GM18499 (cell line): ENCODE measurements at regions not wholly inside any gene's neighbourhood (a gene's known extent, or its start where the extent isn't known, plus 50 kb on each side); places are given as distances from the start of the nearest gene placed in this dataset.
"Not testable (repeated sequence)": the region's sequence is repeated elsewhere in the genome, so short reads cannot be mapped to it uniquely, and the experiment has no call there.

Experiments used
- ATAC-seq: cut with Tn5 transposase; IDR thresholded peaks from one replicate; pipeline ENCODE4 v1.9.1; 2021; ENCODE audit warnings: moderate number of reproducible peaks; ENCODE audit not compliant: insufficient read depth, unreplicated experiment

DNA sequence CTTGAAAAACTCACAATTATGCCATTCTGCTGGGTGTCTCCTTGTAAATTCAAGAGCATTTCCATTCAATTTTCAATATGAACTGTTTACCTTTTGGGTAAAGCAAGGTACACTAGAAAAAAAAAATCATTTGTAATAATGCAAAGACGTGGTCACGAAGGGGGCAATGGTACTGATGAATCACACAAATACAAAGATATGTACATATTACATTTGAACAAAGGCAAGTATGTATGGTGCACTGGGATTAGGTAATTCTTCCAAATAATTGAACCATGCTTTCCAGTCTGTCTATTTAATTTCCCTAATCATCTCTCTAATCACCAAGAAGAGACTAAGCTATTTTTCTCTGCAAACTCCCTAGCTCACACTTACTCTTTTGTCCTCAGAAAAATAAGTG lies 63.4 kb upstream of the RNF38 start:
- no peak for ATAC-seq

DNA sequence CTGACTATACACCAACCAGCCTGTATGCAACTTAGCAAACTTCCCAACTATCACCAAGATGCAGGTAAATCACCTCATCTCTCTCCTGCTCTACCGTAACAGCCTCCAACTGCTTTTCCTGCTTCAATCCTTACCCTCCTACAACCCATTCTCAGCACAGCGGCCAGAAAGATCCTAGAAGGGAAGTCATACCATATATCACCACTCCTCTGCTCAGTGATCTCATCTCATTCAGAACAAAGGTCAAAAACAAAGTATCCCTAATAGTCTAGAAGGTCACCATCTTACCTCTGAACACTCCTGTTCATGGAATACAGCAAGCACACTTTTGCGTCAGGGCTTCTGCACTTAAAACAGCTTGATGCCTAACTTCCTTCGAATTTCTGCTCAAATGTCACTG lies 62.2 kb upstream of the RNF38 start:
- no peak for ATAC-seq

DNA sequence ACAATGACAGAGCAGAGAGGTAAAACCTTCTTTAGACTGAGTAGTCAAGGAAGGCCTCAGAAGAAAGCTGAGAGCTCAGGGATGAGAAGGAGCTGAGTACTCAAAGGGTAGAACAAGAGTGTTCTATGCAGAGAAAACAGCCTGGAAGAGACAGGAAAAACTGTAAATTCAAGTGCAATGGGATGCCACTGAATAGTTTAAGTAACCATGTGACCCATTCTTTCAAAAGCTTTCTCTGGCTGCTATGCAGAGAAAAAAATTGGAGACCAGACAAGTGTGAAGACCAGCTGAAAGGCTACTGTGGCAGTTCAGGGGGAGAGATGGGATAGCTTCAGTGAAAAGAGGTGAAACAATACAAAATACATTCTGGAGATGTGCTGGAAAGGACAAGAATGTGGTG lies 61.3 kb upstream of the RNF38 start:
- no peak for ATAC-seq

DNA sequence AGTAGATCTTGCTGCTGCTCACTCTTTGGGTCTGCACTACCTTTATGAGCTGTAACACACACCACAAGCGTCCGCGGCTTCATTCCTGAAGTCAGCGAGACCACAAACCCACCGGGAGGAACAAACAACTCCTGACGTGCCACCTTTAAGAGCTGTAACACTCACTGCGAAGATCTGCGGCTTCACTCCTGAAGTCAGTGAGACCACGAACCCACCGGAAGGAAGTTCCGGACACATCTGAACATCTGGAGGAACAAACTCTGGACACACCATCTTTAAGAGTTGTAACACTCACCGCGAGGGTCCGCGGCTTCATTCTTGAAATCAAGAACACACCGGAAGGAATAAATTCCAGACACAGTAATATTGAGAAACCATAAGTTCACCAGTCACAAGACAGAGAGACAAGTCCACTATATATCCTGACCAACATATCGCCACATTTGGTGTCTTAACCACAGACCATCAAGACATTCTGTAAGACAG lies 58.4 kb upstream of the RNF38 start:
- ATAC-seq, result not testable (repeated sequence)

DNA sequence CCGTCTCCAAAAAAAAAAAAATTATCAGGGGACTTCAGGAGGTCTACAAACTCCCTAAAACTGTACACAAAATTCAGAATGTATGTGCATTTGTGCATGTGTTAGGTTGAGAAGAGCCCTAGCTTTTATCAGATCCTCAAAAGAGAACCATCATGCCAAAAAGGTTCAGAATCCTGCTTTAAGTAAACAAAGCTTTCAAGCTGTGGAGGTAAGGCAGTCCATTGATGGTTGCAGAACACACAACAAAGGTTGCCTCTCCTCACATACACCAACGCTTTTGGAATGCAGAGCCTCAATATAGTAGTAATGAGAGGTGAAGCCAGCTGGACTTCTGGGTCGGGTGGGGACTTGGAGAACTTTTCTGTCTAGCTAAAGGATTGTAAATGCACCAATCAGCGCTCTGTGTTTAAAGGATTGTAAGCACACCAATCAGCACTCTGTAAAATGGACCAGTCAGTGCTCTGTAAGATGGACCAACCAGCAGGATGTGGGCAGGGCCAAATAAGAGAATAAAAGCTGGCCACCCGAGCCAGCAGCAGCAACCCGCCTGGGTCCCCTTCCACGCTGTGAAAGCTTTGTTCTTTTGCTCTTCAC lies 57.9 kb upstream of the RNF38 start:
- no peak for ATAC-seq

DNA sequence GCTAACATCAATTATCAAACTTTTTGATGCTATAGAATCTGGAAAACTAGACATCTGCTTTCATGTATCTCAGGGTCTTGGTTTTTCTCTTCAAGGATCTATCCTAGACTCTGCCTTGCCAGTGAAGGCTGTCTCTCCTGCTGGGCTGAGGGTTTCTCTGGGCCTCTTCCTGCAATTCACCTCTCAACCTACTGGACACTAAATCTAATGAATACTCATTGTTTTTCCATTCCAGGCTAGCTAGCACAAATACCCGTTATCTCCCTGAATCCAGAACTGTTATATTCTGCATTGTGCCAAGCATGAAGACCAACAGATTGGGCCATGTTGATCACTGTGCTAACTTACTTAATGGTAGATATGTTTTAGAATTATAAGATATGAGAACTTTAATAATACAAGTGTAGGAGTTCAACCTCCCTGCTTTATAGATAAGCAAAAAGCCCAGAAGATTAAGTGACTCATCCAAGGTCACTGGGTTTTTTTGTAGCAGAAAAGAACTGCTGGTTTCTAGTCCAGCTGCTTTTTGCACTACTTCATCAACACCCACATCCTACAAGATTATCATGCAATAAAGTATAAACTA lies 56.5 kb upstream of the RNF38 start:
- no peak for ATAC-seq

DNA sequence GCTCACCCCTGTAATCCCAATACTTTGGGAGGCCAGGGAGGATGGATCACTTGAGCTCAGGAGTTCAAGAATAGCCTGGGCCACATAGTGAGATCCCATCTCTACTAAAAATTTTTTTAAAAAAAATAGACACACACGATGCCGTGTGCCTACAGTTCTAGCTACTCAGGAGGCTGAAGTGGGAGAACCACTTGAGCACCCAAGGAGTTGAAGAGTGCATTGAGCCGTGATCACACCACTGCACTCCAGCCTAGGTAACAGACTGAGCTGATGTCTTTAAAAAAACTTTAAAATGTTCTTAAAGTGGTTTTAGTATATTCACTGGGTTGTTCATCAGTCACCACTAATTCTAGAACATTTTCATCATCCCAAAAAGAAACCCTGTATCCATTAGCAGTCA lies 51.9 kb upstream of the RNF38 start:
- no peak for ATAC-seq

DNA sequence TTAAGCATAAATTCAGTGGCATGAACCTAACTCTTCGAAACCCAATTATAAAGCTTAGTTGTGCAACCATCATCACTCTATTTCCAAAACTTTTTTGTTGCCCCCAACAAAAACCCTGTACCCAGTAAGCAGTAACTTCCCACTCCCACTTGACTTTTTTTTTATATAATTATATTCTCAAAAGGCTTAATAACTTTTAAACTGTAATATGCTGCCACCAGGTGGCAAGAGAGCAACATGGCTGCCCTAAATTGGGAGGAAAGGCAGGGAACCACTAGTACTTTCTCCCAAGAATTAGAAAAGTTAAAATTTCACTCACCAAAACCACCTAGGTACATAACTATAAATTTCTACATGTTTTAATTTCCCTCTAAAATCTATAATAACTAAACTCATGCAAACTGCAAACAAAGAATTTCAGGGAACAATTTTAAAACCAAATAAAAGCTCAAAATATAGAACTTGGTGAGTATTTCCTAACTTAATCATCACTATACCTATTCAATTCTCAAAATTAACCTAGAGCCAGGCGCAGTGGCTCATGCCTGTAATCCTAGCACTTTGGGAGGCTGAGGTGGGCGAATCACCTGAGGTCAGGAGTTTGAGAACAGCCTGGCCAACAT lies 50.2 kb upstream of the RNF38 start:
- ATAC-seq, result no peak
